Pons (tissue), 1 donor: ENCODE measurements at regions not wholly inside any gene's neighbourhood (a gene's known extent, or its start where the extent isn't known, plus 50 kb on each side); places are given as distances from the start of the nearest gene placed in this dataset.
"Not testable (repeated sequence)": the region's sequence is repeated elsewhere in the genome, so short reads cannot be mapped to it uniquely, and the experiment has no call there.

Source experiments
- DNase-seq: peaks from one replicate; pipeline ENCODE4 v3.0.0-alpha.2; 2016; ENCODE audit warnings: low spot score

DNA sequence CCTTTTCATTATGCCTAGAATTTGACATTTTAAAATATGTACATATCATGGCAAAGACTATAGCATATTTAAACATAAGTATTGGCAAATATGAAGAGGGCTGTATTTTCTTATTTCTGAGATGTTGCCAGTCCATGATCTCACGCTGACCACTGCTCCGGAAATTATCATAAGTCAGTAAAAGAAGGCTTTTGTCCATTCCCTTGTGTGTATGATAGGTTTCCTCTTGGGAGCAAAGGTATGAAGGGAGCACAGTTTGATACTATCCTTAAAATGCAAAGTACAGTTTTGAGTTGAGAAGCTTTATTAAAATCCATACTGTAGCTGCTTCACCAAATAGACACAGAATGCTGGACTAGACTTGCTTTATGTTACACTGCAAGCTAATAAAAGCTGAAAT, 52.6 kb upstream of the AGA start:
- DNase-seq: no peak

DNA sequence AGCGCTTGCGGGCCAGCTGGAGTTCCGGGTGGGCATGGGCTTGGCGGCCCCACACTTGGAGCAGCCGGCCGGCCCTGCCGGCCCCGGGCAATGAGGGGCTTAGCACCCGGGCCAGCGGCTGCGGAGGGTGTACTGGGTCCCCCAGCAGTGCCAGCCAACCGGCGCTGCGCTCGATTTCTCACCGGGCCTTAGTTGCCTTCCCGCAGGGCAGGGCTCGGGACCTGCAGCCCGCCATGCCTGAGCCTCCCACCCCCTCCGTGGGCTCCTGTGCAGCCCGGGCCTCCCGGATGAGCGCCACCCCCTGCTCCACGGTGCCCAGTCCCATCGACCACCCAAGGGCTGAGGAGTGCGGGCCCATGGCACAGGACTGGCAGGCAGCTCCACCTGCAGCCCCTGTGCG, 53.4 kb upstream of the AGA start:
- DNase-seq: not testable (repeated sequence)

DNA sequence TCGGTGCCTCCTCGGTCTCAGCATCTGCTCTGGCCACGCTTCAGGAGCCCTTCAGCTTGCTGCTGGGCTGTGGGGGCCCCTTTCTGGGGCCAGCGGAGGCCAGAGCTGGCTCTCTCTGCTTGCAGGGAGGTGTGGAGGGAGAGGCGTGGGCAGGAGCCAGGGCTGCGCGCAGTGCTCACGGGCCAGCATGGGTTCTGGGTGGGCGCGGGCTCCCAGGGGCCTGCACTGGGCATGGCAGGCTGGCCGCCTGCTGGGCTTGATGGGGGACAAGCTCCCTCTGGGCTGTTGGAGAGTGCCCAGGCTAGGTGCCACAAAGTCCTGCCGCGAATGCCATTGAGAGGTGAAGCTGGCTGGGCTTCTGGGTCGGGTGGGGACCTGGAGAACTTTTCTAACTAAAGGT, 57.3 kb upstream of the AGA start:
- no peak for DNase-seq

DNA sequence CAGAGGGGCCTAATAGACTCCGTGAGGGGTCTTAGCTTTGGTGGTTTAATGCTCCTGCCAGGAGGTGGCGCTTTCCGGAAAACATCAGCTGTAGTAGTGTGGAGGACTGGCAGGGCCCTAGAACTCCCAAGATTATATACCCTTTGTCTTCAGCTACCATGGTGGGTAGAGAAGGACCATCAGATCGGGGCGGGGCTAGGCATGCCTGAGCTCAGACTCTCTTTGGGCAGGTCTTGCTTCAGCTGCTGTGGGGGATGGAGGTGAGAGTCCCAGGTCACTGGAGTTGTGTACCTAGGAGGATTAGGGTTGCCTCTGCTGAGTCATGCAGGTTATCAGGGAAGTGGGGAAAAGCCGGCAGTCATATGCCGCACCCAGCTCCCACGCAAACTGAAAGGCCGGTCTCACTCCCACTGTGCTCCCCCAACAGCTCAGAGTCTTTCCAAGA, 63.0 kb upstream of the AGA start:
- no peak for DNase-seq

DNA sequence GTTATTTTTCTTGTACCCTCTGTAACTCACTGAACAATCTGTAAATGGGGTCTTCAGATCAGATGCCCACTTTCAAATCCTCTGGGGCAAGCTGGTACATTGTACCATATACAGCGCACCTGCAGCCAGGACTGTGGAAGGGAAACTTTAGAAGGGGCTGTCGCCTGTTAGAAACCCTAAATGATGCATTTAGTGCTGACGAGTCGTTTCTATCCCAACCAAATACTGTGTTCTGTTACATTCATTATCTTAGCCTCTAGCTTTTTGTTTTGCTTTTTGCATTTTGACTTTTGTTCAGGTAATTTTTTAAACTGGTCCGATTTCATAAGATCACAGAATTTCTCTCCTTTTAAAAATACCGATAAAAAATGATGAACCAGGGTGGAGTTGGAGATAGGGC, 66.4 kb upstream of the AGA start:
- no peak for DNase-seq

DNA sequence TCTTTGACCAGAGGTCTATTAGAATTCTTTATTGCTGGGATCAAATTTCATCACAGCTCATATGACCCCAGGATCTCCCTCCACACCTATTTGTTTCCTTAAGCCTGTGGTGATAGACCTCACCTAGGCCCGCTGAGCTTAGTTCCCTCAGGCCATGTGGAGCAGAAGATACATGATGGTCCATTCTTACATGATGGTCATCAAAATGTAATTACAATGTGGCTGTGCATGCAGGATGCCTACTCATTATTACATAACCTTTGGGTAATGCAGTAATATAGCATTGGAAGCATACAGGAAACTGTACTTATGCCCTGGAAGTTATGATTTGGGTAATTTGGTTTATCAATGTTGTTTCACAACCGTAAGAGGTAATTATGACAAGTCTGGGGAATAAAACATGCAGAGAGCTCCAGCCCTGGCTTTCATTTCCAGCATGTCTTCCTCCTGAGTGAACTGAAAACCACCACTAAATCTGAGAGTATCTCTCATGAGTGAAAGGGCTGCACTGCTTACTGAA, 67.0 kb upstream of the AGA start:
- DNase-seq: no peak

DNA sequence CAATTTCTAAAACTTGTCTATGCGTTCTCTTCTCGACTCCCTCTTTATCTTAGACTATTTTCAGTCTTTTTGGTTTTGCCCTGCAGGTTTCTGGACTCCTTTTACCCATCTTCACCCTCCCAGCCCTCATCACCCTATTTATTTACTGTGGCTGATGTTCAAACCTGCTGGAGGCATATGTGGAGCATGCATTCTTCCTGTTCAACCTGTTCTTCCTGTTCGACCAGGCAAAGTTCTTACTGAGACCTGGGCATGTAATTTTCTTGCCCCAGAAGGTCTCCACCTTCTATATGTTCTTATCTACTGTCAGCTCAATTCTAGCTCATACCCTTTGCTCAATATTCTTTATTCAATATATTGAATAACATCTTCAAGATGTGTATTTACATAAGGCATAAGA, 69.4 kb upstream of the AGA start:
- DNase-seq: no peak

DNA sequence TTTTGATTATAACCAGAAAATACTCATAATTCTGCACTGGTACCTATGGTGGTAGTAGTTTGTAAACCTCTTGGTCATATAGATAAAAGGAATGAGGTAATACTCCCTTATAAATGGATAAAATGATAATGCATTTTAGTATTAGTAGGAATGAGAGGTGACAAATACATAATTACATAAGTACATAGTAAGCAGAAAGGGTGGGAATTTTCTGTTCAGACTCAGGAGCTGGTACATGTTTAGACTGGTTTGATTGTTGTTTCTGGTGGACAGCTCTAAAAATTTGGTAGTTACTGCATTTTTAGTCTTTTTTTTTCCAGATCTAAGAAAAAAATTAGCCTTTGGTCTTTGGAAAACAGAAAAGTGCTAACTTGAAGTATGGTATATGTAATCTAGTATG, 70.4 kb upstream of the AGA start:
- DNase-seq: no peak

DNA sequence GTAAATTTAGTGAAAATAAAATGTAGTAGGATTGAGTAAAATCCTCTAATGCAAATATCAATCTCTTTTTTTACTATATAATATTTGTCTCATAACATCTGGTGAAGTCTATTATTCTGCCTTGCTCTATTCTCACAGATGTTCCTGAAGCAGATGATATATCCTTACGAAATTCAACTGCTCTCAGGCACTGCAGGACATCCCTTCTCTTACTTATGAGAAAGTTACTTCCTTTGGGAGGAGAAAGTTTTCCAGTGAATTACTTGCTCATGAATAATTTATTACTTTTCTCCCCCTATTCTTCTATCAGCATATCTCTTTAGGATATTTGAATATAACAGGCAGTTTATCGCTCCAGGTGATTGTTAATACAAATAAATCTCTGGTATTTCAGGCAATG, 75.6 kb upstream of the AGA start:
- no peak for DNase-seq

DNA sequence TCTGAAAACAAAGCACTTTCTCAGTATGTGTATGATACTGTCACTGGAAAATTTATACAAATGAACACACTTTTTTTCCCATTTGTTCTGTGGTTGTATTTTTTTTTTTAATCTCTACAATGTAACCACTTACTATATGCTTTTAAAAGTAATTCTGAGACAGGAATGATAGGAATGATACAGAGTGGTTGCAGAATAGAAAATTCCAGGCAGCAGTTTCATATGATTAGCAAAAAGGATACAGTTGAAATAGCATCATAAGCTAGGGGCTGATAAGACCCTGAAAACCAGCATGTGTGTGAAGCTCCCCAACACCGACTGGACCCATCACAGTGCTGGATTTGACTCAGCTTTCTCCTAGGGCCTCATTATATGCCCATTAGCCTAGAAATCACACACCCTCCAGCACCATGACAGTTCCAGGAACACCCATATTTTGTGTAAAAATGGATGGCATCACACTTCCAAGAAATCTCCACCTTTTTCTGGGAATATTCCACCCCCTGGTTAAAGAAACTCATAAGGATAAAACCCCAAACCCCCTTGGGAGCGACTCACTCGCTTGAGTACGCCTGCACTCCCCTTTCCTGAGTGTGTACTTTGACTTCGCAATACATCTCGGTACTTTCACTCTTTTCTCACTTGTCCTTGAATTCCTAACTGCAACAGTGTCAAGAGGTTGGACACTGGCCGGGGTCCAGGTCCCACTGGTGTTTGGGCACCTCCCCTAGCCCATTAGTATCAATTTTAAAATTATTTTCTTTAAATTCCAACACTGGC, 77.4 kb upstream of the AGA start:
- DNase-seq: no peak

DNA sequence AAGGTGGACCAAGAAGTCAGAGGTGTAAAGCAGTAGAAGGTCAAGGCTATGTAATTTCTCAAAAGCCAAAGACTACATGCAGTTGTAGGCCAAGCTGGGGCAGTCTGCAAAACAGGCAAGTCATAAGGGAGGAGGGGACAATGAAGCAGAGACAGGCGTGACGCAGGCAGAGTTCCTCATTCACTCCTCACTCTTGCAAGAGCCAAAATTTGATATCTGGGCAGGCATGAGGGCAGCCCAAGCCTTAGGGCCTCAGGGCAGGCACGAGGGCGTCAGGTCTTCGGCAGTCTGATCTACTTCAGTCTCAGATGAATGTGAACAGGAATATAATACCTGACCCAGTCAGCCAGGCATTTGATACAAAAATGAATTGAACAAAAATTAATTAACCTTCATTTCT, 86.4 kb upstream of the AGA start:
- DNase-seq: no peak

DNA sequence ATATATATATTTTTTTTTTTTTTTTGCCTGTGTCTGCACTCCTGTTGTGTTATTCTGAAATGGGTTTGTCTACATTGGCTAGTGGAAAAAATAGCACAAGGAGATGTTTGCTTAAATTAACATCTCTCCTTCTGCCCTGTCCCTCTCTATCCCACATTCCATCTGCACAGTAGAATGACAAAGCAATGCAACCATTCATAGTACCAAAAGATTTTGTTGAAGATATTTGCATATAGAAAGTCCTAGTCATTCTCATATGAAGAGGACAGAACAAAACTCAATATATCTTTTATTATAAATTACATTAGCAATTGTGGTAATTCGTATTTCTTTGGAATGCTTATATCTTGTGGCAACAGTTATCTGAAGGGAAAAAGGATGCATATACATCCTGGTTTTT, 88.3 kb upstream of the AGA start:
- DNase-seq: no peak

DNA sequence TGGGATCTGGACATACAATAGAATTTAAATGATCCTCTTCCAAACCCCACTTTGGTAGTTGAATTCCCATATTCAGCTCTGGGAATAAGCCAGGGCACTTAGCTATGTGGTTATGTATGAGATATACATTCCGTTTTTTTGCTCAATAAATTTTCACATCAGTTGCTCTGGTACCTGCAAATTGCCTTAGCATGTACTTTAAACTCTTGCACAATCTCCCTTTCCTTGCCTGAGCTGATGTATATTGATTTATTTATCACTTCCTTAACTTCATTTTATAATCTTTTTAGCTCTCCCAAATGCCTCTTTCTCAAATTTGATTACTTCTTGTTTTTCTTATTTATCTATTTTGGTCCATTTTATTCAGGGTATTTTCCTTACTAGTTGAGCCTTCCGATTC, 90.1 kb upstream of the AGA start:
- DNase-seq: no peak

DNA sequence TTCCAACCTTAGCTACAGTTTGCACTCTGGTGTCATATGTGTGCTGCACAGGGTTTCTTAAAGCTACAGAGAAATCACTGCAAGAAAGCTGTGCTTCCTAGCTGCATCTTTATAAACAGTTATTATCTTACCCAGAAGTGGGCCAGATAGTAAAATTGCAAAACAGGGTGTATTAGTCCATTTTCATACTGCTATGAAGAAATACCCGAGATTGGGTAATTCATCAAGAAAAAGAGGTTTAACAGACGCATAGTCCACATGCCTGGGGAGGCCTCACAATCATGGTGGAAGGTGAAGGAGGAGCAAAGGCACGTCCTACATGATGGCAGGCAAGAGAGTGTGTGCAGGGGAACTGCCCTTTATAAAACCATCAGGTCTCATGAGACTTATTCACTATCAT, 92.6 kb upstream of the AGA start:
- DNase-seq: not testable (repeated sequence)

DNA sequence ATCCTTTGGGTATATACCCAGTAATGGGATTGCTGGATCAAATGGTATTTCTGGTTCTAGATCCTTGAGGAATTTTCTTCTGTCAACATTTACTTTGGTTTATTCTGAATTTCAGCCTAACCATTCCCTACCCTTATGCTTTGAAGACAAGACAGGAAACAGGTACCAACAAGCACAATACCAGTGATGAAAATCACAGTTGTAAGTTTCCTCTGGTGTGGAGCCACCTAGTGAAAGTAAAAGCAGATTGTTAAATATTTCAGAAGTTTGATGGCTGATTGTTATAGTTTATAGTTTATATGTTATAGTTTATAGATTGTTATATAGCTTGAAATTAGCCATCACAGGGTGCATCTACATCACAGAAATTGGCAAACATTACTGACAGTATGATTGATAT, 104.5 kb upstream of the AGA start:
- DNase-seq: no peak

DNA sequence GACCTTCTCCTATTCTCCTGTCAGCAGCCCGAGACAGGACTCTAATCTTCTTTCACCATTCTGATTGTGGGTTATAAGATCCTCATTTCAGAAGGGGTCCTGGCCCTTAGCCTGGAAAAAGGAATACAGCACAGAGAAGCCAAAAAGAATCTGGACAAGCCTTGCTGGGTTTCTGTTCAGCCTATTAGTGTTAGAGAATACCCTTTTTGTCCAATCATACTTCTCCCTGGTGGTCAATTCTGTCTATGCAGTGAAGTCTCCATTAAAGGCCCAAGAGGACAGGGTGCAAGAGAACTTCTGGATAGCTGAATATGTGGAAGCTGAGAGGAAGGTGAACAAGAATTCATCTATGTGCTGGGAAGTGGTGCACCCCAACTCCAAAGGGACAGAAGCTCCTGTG, 105.7 kb upstream of the AGA start:
- no peak for DNase-seq

DNA sequence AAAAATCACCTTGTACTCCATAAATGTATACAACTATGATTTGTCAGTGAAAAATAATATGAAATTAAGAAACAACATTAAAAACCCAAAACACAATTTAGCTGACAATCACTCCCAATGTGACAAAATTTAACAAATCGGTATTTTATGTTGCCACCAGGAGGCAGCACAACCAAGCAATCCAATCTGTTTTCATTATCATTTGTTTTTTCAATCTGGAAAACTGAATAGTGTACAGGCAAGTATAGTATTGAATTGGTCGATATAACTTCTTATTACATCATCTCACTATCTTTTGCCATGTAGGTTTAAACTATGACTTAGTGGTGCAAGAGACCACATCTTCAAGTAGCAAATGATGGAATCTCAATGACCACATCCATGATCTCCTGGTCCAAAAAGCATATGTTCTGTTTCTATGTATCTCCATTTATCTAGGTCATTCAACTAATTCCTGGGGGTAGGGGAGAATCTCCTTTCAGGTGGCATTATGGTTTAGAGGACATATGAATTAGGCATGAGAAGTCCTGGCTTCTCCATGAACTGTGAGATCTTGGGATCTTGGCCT, 112.9 kb upstream of the AGA start:
- DNase-seq: peak; percentile 33

DNA sequence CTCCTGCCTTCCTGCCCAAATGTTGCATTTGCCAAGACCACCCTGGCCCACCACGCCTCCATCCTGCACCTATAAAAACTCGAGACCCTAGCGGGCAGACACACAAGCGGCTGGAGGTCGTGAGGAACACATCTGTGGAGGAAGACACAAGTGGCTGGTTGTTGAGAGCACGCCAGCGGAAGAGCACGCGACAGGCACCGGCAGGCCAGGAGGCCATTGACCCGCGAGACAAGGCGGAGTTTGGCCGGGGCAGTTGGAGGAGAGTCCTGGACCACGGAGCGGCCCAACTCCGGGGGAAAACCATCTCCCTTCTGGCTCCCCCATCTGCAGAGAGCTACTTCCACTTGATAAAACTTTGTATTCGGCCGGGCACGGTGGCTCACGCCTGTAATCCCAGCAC, 115.2 kb upstream of the AGA start:
- no peak for DNase-seq

DNA sequence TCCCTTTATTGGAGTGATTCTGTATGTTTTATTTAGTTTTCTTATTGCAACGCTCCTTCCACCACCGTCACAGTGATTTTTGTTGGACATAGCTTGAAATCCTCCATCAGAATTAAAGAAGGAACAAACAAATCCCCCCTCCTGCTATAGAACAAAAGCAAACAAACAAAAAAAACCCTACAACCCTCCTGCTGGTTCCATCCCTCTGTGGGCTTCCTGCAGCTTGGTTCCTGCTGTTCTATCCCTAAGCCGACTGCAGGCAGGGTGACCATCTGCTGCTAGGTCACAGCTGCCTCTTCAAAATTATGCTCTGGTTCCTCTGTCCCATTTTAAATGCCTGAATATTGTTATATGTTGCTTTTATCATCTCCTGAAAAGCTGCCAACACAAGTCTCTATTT, 116.8 kb upstream of the AGA start:
- DNase-seq: no peak

DNA sequence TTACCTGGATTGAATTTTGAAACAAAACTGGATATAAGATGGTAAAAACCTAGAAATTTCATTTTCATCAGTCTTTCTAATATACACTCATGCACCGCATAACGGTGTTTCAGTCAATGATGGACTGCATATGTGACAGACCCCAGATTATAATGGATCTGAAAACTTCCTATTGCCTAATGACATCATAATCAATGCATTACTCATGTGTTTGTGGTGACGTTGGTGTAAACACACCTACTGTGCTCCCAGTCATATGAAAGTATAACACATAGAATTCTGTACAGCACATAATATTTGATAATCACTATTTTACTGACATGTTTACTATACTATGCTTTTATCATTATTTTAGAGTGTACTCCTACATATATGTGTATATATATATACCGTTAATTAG, 119.9 kb upstream of the AGA start:
- DNase-seq: no peak

DNA sequence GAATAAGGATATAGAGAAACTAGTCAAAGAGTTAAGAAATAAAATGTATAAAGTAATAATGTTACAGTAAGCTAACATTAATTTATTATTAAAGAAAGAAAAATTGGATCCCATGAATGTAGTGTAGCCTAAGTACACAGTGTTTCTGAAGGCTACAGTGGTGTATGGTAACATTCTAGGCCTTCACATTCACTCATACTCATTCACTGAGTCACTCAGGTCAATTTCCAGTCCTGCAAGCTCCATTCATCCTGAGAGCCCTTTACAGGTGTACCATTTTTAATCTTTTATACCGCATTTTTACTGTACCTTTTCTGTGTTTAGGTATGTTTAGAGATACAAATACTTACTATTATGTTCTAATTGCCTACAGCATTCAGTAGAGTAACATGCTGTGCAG, 120.6 kb upstream of the AGA start:
- DNase-seq: no peak

DNA sequence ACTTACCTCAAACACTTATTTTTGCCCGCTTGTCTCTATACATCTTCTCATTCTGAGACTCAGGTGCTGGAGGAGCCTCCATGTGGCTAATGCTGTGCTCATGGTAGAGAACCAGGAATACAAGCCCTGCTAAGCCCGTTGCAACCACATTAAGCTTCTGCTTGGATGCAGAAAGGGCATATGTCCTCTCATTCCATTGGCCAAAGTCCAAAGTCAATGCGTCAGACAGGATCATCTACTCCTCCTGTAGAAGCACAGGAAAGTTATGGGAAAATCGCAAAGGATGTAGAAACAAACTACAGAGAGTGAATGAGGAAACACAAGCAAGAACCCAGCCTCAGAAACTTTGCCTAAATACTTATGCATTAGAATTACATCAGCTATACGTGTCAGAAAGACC, 124.5 kb upstream of the AGA start:
- no peak for DNase-seq

DNA sequence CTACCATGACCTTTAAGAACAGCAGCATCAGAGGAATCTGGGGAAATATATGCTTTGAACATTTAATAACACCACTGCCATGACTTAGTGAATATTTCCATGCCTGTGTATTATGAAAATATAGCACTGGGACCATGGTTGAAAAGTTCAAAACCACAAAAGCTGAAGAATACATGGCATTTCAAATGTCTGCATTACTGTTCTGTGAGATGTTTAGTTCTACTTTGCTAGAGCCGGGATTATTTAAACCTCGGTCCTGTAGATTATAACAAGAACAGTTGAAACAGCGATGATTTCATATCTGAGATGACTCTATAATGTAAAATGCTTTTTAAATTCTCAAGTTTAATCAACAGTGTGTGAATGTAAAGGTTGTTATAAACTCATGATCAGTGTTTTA, 126.7 kb upstream of the AGA start:
- no peak for DNase-seq

DNA sequence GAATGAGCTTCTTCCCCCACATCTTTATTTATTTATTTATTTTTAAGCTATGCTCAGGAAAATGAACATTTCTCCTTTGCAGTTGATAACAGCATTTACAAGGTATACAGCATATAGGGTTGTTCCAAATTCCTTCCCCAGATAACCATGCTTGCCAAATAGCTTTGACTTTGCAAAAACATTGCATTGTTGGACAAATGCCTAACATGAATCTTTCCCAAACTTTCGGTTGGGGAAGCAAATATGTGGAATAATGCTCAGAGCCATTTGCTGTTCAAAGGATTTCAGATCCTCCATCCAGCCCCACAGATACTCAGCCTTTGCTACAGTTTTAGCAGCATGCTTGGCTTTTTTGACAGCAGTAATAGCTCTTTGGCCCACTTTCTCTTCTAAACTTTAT, 127.2 kb upstream of the AGA start:
- no peak for DNase-seq
